ENCODE measurements at regions not wholly inside any gene's neighbourhood (a gene's known extent, or its start where the extent isn't known, plus 50 kb on each side); places are given as distances from the start of the nearest gene placed in this dataset.

GRCh38 chr3:156620901-156621300 lies 53.5 kb upstream of the TIPARP start:
- DNase-seq (ENCODE audit: low spot score) = no peak
- no peaks in the 10 kb centered on the region for H3K36me3 ChIP-seq
- no peak overlapping the region for H3K4me3 ChIP-seq
- H3K27me3 ChIP-seq (replicated peaks; ENCODE audit: insufficient read depth) = no peaks in the 10 kb centered on the region
- H3K27ac ChIP-seq = no peak overlapping the region
- TF ChIP-seq, protein P1, sequence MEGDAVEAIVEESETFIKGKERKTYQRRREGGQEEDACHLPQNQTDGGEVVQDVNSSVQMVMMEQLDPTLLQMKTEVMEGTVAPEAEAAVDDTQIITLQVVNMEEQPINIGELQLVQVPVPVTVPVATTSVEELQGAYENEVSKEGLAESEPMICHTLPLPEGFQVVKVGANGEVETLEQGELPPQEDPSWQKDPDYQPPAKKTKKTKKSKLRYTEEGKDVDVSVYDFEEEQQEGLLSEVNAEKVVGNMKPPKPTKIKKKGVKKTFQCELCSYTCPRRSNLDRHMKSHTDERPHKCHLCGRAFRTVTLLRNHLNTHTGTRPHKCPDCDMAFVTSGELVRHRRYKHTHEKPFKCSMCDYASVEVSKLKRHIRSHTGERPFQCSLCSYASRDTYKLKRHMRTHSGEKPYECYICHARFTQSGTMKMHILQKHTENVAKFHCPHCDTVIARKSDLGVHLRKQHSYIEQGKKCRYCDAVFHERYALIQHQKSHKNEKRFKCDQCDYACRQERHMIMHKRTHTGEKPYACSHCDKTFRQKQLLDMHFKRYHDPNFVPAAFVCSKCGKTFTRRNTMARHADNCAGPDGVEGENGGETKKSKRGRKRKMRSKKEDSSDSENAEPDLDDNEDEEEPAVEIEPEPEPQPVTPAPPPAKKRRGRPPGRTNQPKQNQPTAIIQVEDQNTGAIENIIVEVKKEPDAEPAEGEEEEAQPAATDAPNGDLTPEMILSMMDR (IDR thresholded peaks at IDR 0.05) = no peak
- H3K4me1 ChIP-seq (ENCODE audit: control insufficient read depth in 1 of 2, low read depth in 2 of 2) = peaks cover 2 to 4% of the 10 kb centered on the region in 2 donors
- H3K9me3 ChIP-seq = no peaks in the 10 kb centered on the region
- ATAC-seq (ENCODE audit: insufficient number of reproducible peaks, low FRiP score, low read depth) = no peak

DNA sequence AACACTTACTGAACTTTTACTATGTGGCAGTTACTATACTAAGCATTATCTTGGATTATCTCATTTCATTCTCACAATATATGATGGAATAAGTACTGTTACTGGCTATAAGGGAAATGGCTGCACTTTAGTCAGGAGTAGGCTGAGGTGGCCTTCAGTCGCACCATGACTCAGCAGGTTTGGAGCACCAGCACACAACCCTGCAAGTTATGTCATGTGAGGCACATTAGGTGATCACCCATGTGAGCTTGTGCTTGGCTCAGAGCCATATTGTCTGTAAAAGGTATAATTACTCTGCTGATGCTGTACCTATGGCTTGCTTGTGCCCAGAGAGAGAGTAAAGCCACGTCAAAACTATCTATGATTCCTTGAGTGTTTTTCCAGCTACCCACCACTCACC lies 54.1 kb upstream of the TIPARP start:
- DNase-seq (ENCODE audit: low spot score) (no peak), ATAC-seq (ENCODE audit: insufficient number of reproducible peaks, low FRiP score, low read depth) (no peak)
- Histone ChIP-seq H3K27me3 (replicated peaks; ENCODE audit: insufficient read depth) (no peaks in the 10 kb centered on the region), H3K4me1 (ENCODE audit: control insufficient read depth in 1 of 2, low read depth in 2 of 2) (peaks cover 4 to 9% of the 10 kb centered on the region in 2 donors), H3K4me3 (no peak overlapping the region), H3K36me3 (no peaks in the 10 kb centered on the region), H3K27ac (no peak overlapping the region), H3K9me3 (no peaks in the 10 kb centered on the region)
- TF ChIP-seq, protein P1 (IDR thresholded peaks at IDR 0.05) = no peak

GRCh38 chr3:156619376-156619775 lies 55.0 kb upstream of the TIPARP start:
- Histone ChIP-seq H3K9me3 (no peaks in the 10 kb centered on the region), H3K4me3 (no peak overlapping the region), H3K27ac (peak overlapping the region in 1 of 2 donors; percentile 8), H3K4me1 (ENCODE audit: control insufficient read depth in 1 of 2, low read depth in 2 of 2) (peaks cover 4 to 9% of the 10 kb centered on the region in 2 donors), H3K36me3 (no peaks in the 10 kb centered on the region), H3K27me3 (replicated peaks; ENCODE audit: insufficient read depth) (no peaks in the 10 kb centered on the region)
- TF ChIP-seq, protein P1 (IDR thresholded peaks at IDR 0.05) = no peak
- no peak for DNase-seq (ENCODE audit: low spot score)
- ATAC-seq (ENCODE audit: insufficient number of reproducible peaks, low FRiP score, low read depth) = no peak

DNA sequence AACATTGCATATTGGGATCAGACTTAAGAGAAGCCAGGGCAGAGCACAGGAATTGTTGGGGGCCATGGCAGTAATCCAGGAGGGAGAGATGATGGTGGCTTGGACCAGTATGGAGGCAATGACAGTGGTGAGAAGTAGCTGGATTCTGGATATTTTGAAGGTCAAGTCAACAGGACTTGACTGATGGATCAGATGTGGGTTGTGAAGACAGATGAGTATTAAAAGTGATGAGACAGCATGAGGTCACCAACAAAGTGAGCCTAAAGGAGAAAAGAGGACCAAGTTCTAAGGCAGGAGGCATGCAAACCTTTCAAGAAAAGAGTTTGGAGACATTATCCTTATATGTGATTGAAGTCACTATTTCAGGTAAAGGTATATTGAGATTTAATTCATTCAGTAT lies 56.6 kb upstream of the TIPARP start:
- Histone ChIP-seq H3K9me3 (no peaks in the 10 kb centered on the region), H3K4me3 (no peak overlapping the region), H3K36me3 (no peaks in the 10 kb centered on the region), H3K27ac (no peak overlapping the region), H3K4me1 (ENCODE audit: control insufficient read depth in 1 of 2, low read depth in 2 of 2) (peaks cover 4 to 9% of the 10 kb centered on the region in 2 donors), H3K27me3 (replicated peaks; ENCODE audit: insufficient read depth) (no peaks in the 10 kb centered on the region)
- ATAC-seq (ENCODE audit: insufficient number of reproducible peaks, low FRiP score, low read depth) (no peak), DNase-seq (ENCODE audit: low spot score) (no peak)
- TF ChIP-seq, protein P1 (IDR thresholded peaks at IDR 0.05) = no peak

GRCh38 chr3:156617145-156617544 lies 57.2 kb upstream of the TIPARP start:
- Histone ChIP-seq H3K4me1 (ENCODE audit: control insufficient read depth in 1 of 2, low read depth in 2 of 2) (peaks cover 4 to 9% of the 10 kb centered on the region in 2 donors), H3K4me3 (no peak overlapping the region), H3K27me3 (replicated peaks; ENCODE audit: insufficient read depth) (no peaks in the 10 kb centered on the region), H3K27ac (no peak overlapping the region), H3K9me3 (no peaks in the 10 kb centered on the region), H3K36me3 (no peaks in the 10 kb centered on the region)
- ATAC-seq (ENCODE audit: insufficient number of reproducible peaks, low FRiP score, low read depth) = no peak
- TF ChIP-seq, protein P1 (IDR thresholded peaks at IDR 0.05) = no peak
- DNase-seq (ENCODE audit: low spot score) = no peak

All from thoracic aorta (tissue), 2 donors.